IMR-90 (cell line): ENCODE measurements at regions not wholly inside any gene's neighbourhood (a gene's known extent, or its start where the extent isn't known, plus 50 kb on each side); places are given as distances from the start of the nearest gene placed in this dataset.

Source experiments
- BHLHE40 ChIP-seq: fragments of 150-350 bp; IDR thresholded peaks from 2 replicates; pipeline ENCODE4 v1.6.1; 2016; ENCODE audit warnings: mild to moderate bottlenecking, low read depth, low read length
- CEBPB ChIP-seq: IDR thresholded peaks from 2 replicates; pipeline ENCODE4 v1.6.1; 2012; ENCODE audit warnings: low read depth, low read length, improper control_type of control experiment
- FOS ChIP-seq: fragments of 150-350 bp; IDR thresholded peaks from 2 replicates; pipeline ENCODE4 v1.6.1; 2016; ENCODE audit warnings: low read depth, low read length
- MAFK ChIP-seq: IDR thresholded peaks from 2 replicates; pipeline ENCODE4 v1.6.1; 2012; ENCODE audit warnings: low read depth, low read length, improper control_type of control experiment
- MAZ ChIP-seq: IDR thresholded peaks from 2 replicates; pipeline ENCODE4 v1.6.1; 2012; ENCODE audit warnings: low read depth, mild to moderate bottlenecking, low read length, improper control_type of control experiment, moderate library complexity, borderline replicate concordance
- MXI1 ChIP-seq: IDR thresholded peaks from 2 replicates; pipeline ENCODE4 v1.6.1; 2012; ENCODE audit warnings: low read depth, mild to moderate bottlenecking, low read length, moderate library complexity, borderline replicate concordance
- POLR2A ChIP-seq: IDR thresholded peaks from 2 replicates; pipeline ENCODE4 v1.6.1; 2012; ENCODE audit warnings: mild to moderate bottlenecking, low read depth, low read length
- RAD21 ChIP-seq: IDR thresholded peaks from 2 replicates; pipeline ENCODE4 v1.6.1; 2012; ENCODE audit warnings: low read length, improper control_type of control experiment
- RCOR1 ChIP-seq: IDR thresholded peaks from 2 replicates; pipeline ENCODE4 v1.6.1; 2012; ENCODE audit warnings: mild to moderate bottlenecking, low read length, improper control_type of control experiment; ENCODE audit not compliant: insufficient replicate concordance
- RFX5 ChIP-seq: IDR thresholded peaks from 2 replicates; pipeline ENCODE4 v1.8.0; 2012; ENCODE audit warnings: low read depth, mild to moderate bottlenecking, low read length, moderate library complexity
- SMC3 ChIP-seq: fragments of 150-350 bp; IDR thresholded peaks from 2 replicates; pipeline ENCODE4 v1.6.1; 2016; ENCODE audit warnings: low read depth, mild to moderate bottlenecking, antibody characterized with exemption, low read length, moderate library complexity
- TF ChIP-seq, protein P1 (sequence below): conservative IDR thresholded peaks from 2 replicates; pipeline ENCODE4 v1.5.1; 2012; ENCODE audit warnings: mild to moderate bottlenecking, low read depth, low read length, improper control_type of control experiment
- TF ChIP-seq, protein P2 (sequence below): fragments of 150-350 bp; IDR thresholded peaks from 2 replicates; pipeline ENCODE4 v1.6.1; 2017; ENCODE audit warnings: mild to moderate bottlenecking, antibody characterized with exemption, low read length, low read depth

DNA sequence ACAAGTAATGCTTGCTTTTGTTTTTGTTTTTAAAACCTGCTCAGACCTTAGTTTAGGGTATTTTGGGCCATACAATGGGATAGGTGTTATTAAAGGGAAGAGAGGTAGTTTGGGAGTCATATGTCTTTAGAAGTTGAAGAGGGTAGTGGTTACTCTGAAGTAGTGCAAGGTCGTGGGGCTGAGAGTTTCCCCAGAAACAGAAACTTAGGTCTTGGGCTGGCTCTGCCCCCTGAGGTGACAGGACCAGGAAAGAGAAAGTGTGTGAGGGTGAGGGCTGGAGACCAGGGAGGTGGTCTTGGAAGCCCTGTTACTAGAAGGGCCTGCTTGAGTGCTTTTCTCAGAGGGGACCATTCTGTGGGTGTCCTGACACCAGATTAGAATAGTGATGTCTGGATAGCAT, 500.5 kb upstream of the SPHKAP start:
- TF ChIP-seq, protein P1, sequence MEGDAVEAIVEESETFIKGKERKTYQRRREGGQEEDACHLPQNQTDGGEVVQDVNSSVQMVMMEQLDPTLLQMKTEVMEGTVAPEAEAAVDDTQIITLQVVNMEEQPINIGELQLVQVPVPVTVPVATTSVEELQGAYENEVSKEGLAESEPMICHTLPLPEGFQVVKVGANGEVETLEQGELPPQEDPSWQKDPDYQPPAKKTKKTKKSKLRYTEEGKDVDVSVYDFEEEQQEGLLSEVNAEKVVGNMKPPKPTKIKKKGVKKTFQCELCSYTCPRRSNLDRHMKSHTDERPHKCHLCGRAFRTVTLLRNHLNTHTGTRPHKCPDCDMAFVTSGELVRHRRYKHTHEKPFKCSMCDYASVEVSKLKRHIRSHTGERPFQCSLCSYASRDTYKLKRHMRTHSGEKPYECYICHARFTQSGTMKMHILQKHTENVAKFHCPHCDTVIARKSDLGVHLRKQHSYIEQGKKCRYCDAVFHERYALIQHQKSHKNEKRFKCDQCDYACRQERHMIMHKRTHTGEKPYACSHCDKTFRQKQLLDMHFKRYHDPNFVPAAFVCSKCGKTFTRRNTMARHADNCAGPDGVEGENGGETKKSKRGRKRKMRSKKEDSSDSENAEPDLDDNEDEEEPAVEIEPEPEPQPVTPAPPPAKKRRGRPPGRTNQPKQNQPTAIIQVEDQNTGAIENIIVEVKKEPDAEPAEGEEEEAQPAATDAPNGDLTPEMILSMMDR = no peak
- TF ChIP-seq, protein P2, sequence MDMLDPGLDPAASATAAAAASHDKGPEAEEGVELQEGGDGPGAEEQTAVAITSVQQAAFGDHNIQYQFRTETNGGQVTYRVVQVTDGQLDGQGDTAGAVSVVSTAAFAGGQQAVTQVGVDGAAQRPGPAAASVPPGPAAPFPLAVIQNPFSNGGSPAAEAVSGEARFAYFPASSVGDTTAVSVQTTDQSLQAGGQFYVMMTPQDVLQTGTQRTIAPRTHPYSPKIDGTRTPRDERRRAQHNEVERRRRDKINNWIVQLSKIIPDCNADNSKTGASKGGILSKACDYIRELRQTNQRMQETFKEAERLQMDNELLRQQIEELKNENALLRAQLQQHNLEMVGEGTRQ = no peak
- TF ChIP-seq POLR2A (no peak), RFX5 (no peak), FOS (no peak), BHLHE40 (no peak), MAZ (no peak), SMC3 (no peak), MXI1 (no peak), MAFK (no peak), RAD21 (no peak), RCOR1 (no peak), CEBPB (no peak)
